Fibroblast of skin of left biceps (primary cell): ENCODE measurements at regions not wholly inside any gene's neighbourhood (a gene's known extent, or its start where the extent isn't known, plus 50 kb on each side); places are given as distances from the start of the nearest gene placed in this dataset.
"Not testable (repeated sequence)": the region's sequence is repeated elsewhere in the genome, so short reads cannot be mapped to it uniquely, and the experiment has no call there.

Experiments used
- DNase-seq, 2 experiments: peaks; one replicate each; pipeline ENCODE4 v3.0.0-alpha.2; 2013; ENCODE audit warnings: low read depth in 2 of 2

- DNase-seq, result no peak
These were observed 50.4 kb upstream of the SOD1 start for GRCh38 chr21:31609081-31609480.

GRCh38 chr21:31607791-31608190 lies 51.7 kb upstream of the SOD1 start:
- no peak for DNase-seq

- no peak for DNase-seq
These were observed 53.2 kb upstream of the SOD1 start for GRCh38 chr21:31606081-31606874.

- DNase-seq, result peak; percentile 14 to 17
These were observed 54.8 kb upstream of the SOD1 start for GRCh38 chr21:31604591-31605190.

- no peak for DNase-seq
These were observed 59.9 kb upstream of the SOD1 start for GRCh38 chr21:31599563-31599962.

GRCh38 chr21:31599013-31599412 lies 60.5 kb upstream of the SOD1 start:
- no peak for DNase-seq

- DNase-seq, result no peak
These were observed 61.8 kb upstream of the SOD1 start for GRCh38 chr21:31597683-31598082.

GRCh38 chr21:31596055-31596454 lies 63.4 kb upstream of the SOD1 start:
- no peak for DNase-seq

- no peak for DNase-seq
These were observed 64.8 kb upstream of the SOD1 start for GRCh38 chr21:31594726-31595125.

- DNase-seq, result no peak
These were observed 65.2 kb upstream of the SOD1 start for GRCh38 chr21:31594279-31594678.

- no peak for DNase-seq
These were observed 66.4 kb upstream of the SOD1 start for GRCh38 chr21:31592963-31593560.

- no peak for DNase-seq
These were observed 67.0 kb upstream of the SOD1 start for GRCh38 chr21:31592516-31592915.

- no peak for DNase-seq
These were observed 69.7 kb upstream of the SOD1 start for GRCh38 chr21:31589820-31590219.

- DNase-seq, result no peak
These were observed 73.4 kb upstream of the SOD1 start for GRCh38 chr21:31586118-31586517.

GRCh38 chr21:31583937-31584336 lies 75.6 kb upstream of the SOD1 start:
- DNase-seq, result not testable (repeated sequence)

GRCh38 chr21:31583498-31583897 lies 76.0 kb upstream of the SOD1 start:
- no peak for DNase-seq

- DNase-seq, result peak; percentile 16 to 26
These were observed 78.6 kb upstream of the SOD1 start for GRCh38 chr21:31580866-31581276.

GRCh38 chr21:31577271-31577670 lies 82.2 kb upstream of the SOD1 start:
- no peak for DNase-seq

GRCh38 chr21:31576428-31576827 lies 83.1 kb upstream of the SOD1 start:
- no peak for DNase-seq

- DNase-seq, result no peak
These were observed 86.3 kb upstream of the SOD1 start for GRCh38 chr21:31573217-31573616.

- no peak for DNase-seq
These were observed 87.6 kb upstream of the SOD1 start for GRCh38 chr21:31571879-31572278.

- DNase-seq, result no peak
These were observed 88.5 kb upstream of the SOD1 start for GRCh38 chr21:31570824-31571566.
